AG04449 (cell line): ENCODE measurements at regions not wholly inside any gene's neighbourhood (a gene's known extent, or its start where the extent isn't known, plus 50 kb on each side); places are given as distances from the start of the nearest gene placed in this dataset.

Source experiments
- CTCF ChIA-PET: fragments of 350-600 bp; formaldehyde crosslinking; extraction: SDS; loops from one replicate; lab custom pipeline; 2021; ENCODE audit warnings: antibody characterized with exemption; lab: Yijun Ruan, JAX
- POLR2A ChIA-PET: fragments of 400-600, 350-600 bp; formaldehyde crosslinking; extraction: SDS; loops from one replicate; lab custom pipeline; 2020; ENCODE audit warnings: antibody characterized with exemption, inconsistent platforms; lab: Yijun Ruan, JAX
- DNase-seq: peaks from one replicate; pipeline ENCODE4 v3.0.0-alpha.2; 2010; ENCODE audit warnings: low read depth, low spot score
- H3K4me3 ChIP-seq: 2 replicates; pipeline ENCODE4 v1.5.1; 2011; ENCODE audit warnings: low read depth, mild to moderate bottlenecking, control low read depth, low read length
- TF ChIP-seq, protein P1 (sequence below): IDR thresholded peaks from one replicate; pipeline ENCODE4 v1.5.1; 2011; ENCODE audit warnings: mild to moderate bottlenecking, moderate library complexity, low read length, control low read depth, inconsistent platforms; ENCODE audit not compliant: insufficient read depth; ENCODE audit errors: missing control alignments

GRCh38 chr4:66059136-66059535, 388.8 kb upstream of the EPHA5 start:
- ChIA-PET POLR2A (no interaction called here), CTCF (no interaction called here)

GRCh38 chr4:66055999-66056398, 385.7 kb upstream of the EPHA5 start:
- no peak overlapping the region for H3K4me3 ChIP-seq
- TF ChIP-seq, protein P1, sequence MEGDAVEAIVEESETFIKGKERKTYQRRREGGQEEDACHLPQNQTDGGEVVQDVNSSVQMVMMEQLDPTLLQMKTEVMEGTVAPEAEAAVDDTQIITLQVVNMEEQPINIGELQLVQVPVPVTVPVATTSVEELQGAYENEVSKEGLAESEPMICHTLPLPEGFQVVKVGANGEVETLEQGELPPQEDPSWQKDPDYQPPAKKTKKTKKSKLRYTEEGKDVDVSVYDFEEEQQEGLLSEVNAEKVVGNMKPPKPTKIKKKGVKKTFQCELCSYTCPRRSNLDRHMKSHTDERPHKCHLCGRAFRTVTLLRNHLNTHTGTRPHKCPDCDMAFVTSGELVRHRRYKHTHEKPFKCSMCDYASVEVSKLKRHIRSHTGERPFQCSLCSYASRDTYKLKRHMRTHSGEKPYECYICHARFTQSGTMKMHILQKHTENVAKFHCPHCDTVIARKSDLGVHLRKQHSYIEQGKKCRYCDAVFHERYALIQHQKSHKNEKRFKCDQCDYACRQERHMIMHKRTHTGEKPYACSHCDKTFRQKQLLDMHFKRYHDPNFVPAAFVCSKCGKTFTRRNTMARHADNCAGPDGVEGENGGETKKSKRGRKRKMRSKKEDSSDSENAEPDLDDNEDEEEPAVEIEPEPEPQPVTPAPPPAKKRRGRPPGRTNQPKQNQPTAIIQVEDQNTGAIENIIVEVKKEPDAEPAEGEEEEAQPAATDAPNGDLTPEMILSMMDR: no peak
- ChIA-PET CTCF (no interaction called here), POLR2A (no interaction called here)
- no peak for DNase-seq

More at GRCh38 chr4:66059136-66059535, 388.8 kb upstream of the EPHA5 start:
- no peak overlapping the region for H3K4me3 ChIP-seq
- TF ChIP-seq, protein P1: no peak
- no peak for DNase-seq

- ChIA-PET POLR2A (no interaction called here), CTCF (no interaction called here)
- H3K4me3 ChIP-seq: no peak overlapping the region
- DNase-seq: no peak
- TF ChIP-seq, protein P1: no peak
Measured at GRCh38 chr4:66052426-66052825, 382.1 kb upstream of the EPHA5 start.

- TF ChIP-seq, protein P1: no peak
- H3K4me3 ChIP-seq: no peak overlapping the region
- DNase-seq: no peak
- ChIA-PET POLR2A (no interaction called here), CTCF (no interaction called here)
Measured at GRCh38 chr4:66048861-66049260, 378.6 kb upstream of the EPHA5 start.

GRCh38 chr4:66045913-66046312, 375.6 kb upstream of the EPHA5 start:
- ChIA-PET CTCF (no interaction called here), POLR2A (no interaction called here)
- TF ChIP-seq, protein P1: no peak
- no peak overlapping the region for H3K4me3 ChIP-seq
- no peak for DNase-seq

GRCh38 chr4:66035701-66036100, 365.4 kb upstream of the EPHA5 start:
- CTCF ChIA-PET: no interaction called here
- TF ChIP-seq, protein P1: no peak
- no peak for DNase-seq
- no peak overlapping the region for H3K4me3 ChIP-seq
- POLR2A ChIA-PET: no interaction called here
